HG02852 (cell line): ENCODE measurements at regions not wholly inside any gene's neighbourhood (a gene's known extent, or its start where the extent isn't known, plus 50 kb on each side); places are given as distances from the start of the nearest gene placed in this dataset.

ENCODE experiments used
- ATAC-seq: cut with Tn5 transposase; IDR thresholded peaks from one replicate; pipeline ENCODE4 v1.9.1; 2021; ENCODE audit warnings: mild to moderate bottlenecking, moderate library complexity; ENCODE audit not compliant: unreplicated experiment

- no peak for ATAC-seq
These were observed 1548.4 kb upstream of the TMEFF2 start for GRCh38 chr2:193743089-193743488.

GRCh38 chr2:193738892-193739291, 1544.2 kb upstream of the TMEFF2 start:
- ATAC-seq, result no peak

GRCh38 chr2:193712912-193713311, 1518.2 kb upstream of the TMEFF2 start:
- no peak for ATAC-seq

- ATAC-seq, result no peak
These were observed 1508.7 kb upstream of the TMEFF2 start for GRCh38 chr2:193703411-193703810.

- no peak for ATAC-seq
These were observed 1506.8 kb upstream of the TMEFF2 start for GRCh38 chr2:193701484-193701883.

GRCh38 chr2:193695367-193695766, 1500.6 kb upstream of the TMEFF2 start:
- peak; percentile 75 for ATAC-seq

GRCh38 chr2:193693758-193694157, 1499.0 kb upstream of the TMEFF2 start:
- no peak for ATAC-seq

GRCh38 chr2:193690572-193690971, 1495.8 kb upstream of the TMEFF2 start:
- no peak for ATAC-seq

- ATAC-seq, result no peak
These were observed 1492.5 kb upstream of the TMEFF2 start for GRCh38 chr2:193687195-193687594.

GRCh38 chr2:193679847-193680246, 1485.1 kb upstream of the TMEFF2 start:
- no peak for ATAC-seq

- ATAC-seq, result no peak
These were observed 1475.7 kb upstream of the TMEFF2 start for GRCh38 chr2:193670478-193670877.

- ATAC-seq, result no peak
These were observed 1474.0 kb upstream of the TMEFF2 start for GRCh38 chr2:193668557-193669323.

GRCh38 chr2:193627927-193628272, 1433.2 kb upstream of the TMEFF2 start:
- no peak for ATAC-seq

GRCh38 chr2:193627187-193627926, 1432.6 kb upstream of the TMEFF2 start:
- ATAC-seq, result no peak

GRCh38 chr2:193608451-193608850, 1413.7 kb upstream of the TMEFF2 start:
- ATAC-seq, result no peak

GRCh38 chr2:193590831-193591230, 1396.1 kb upstream of the TMEFF2 start:
- no peak for ATAC-seq

GRCh38 chr2:193584522-193584938, 1389.8 kb upstream of the TMEFF2 start:
- ATAC-seq, result peak; percentile 89

- no peak for ATAC-seq
These were observed 1389.1 kb upstream of the TMEFF2 start for GRCh38 chr2:193583638-193584400.

- ATAC-seq, result no peak
These were observed 1387.1 kb upstream of the TMEFF2 start for GRCh38 chr2:193581807-193582206.

GRCh38 chr2:193580176-193580950, 1385.6 kb upstream of the TMEFF2 start:
- ATAC-seq, result no peak

- no peak for ATAC-seq
These were observed 1372.2 kb upstream of the TMEFF2 start for GRCh38 chr2:193566886-193567285.
